ENCODE measurements at regions not wholly inside any gene's neighbourhood (a gene's known extent, or its start where the extent isn't known, plus 50 kb on each side); places are given as distances from the start of the nearest gene placed in this dataset.
"Not testable (repeated sequence)": the region's sequence is repeated elsewhere in the genome, so short reads cannot be mapped to it uniquely, and the experiment has no call there.

GRCh38 chr3:153640689-153641665 lies 479.0 kb downstream of the RAP2B start:
- DNase-seq (ENCODE audit: low read depth in 2 of 2, low spot score in 1 of 2): no peak

- DNase-seq (ENCODE audit: low read depth in 2 of 2, low spot score in 1 of 2): not testable (repeated sequence)
Observed at GRCh38 chr3:153642576-153642975, 478.6 kb upstream of the ARHGEF26 start.

GRCh38 chr3:153643471-153643870 lies 477.7 kb upstream of the ARHGEF26 start:
- not testable (repeated sequence) for DNase-seq (ENCODE audit: low read depth in 2 of 2, low spot score in 1 of 2)

GRCh38 chr3:153649286-153649839 lies 471.8 kb upstream of the ARHGEF26 start:
- no peak for DNase-seq (ENCODE audit: low read depth in 2 of 2, low spot score in 1 of 2)

- no peak for DNase-seq (ENCODE audit: low read depth in 2 of 2, low spot score in 1 of 2)
Observed at GRCh38 chr3:153652076-153652475, 469.1 kb upstream of the ARHGEF26 start.

- no peak for DNase-seq (ENCODE audit: low read depth in 2 of 2, low spot score in 1 of 2)
Observed at GRCh38 chr3:153657046-153657445, 464.1 kb upstream of the ARHGEF26 start.

GRCh38 chr3:153657461-153657860 lies 463.7 kb upstream of the ARHGEF26 start:
- no peak for DNase-seq (ENCODE audit: low read depth in 2 of 2, low spot score in 1 of 2)

GRCh38 chr3:153658136-153658535 lies 463.1 kb upstream of the ARHGEF26 start:
- DNase-seq (ENCODE audit: low read depth in 2 of 2, low spot score in 1 of 2): no peak

- no peak for DNase-seq (ENCODE audit: low read depth in 2 of 2, low spot score in 1 of 2)
Observed at GRCh38 chr3:153666991-153667740, 454.0 kb upstream of the ARHGEF26 start.

- DNase-seq (ENCODE audit: low read depth in 2 of 2, low spot score in 1 of 2): no peak
Observed at GRCh38 chr3:153669527-153669926, 451.7 kb upstream of the ARHGEF26 start.

- DNase-seq (ENCODE audit: low read depth in 2 of 2, low spot score in 1 of 2): no peak
Observed at GRCh38 chr3:153670577-153670976, 450.6 kb upstream of the ARHGEF26 start.

- no peak for DNase-seq (ENCODE audit: low read depth in 2 of 2, low spot score in 1 of 2)
Observed at GRCh38 chr3:153673853-153674252, 447.3 kb upstream of the ARHGEF26 start.

- DNase-seq (ENCODE audit: low read depth in 2 of 2, low spot score in 1 of 2): no peak
Observed at GRCh38 chr3:153679714-153680113, 441.5 kb upstream of the ARHGEF26 start.

- DNase-seq (ENCODE audit: low read depth in 2 of 2, low spot score in 1 of 2): no peak
Observed at GRCh38 chr3:153680526-153680925, 440.7 kb upstream of the ARHGEF26 start.

- no peak for DNase-seq (ENCODE audit: low read depth in 2 of 2, low spot score in 1 of 2)
Observed at GRCh38 chr3:153681057-153681456, 440.1 kb upstream of the ARHGEF26 start.

- no peak for DNase-seq (ENCODE audit: low read depth in 2 of 2, low spot score in 1 of 2)
Observed at GRCh38 chr3:153688301-153689120, 432.7 kb upstream of the ARHGEF26 start.

- no peak for DNase-seq (ENCODE audit: low read depth in 2 of 2, low spot score in 1 of 2)
Observed at GRCh38 chr3:153693207-153693606, 428.0 kb upstream of the ARHGEF26 start.

- no peak for DNase-seq (ENCODE audit: low read depth in 2 of 2, low spot score in 1 of 2)
Observed at GRCh38 chr3:153702106-153702505, 419.1 kb upstream of the ARHGEF26 start.

- DNase-seq (ENCODE audit: low read depth in 2 of 2, low spot score in 1 of 2): no peak
Observed at GRCh38 chr3:153704115-153704514, 417.1 kb upstream of the ARHGEF26 start.

- DNase-seq (ENCODE audit: low read depth in 2 of 2, low spot score in 1 of 2): no peak
Observed at GRCh38 chr3:153706706-153707105, 414.5 kb upstream of the ARHGEF26 start.

GRCh38 chr3:153714016-153714415 lies 407.2 kb upstream of the ARHGEF26 start:
- no peak for DNase-seq (ENCODE audit: low read depth in 2 of 2, low spot score in 1 of 2)

Data from stimulated activated CD8-positive, alpha-beta memory T cell treated with anti-CD3 and anti-CD28 coated beads, Interleukin-4, amount 100 ng/mL, for 1 hour (primary cell).